Activated naive CD4-positive, alpha-beta T cell treated with anti-CD3 and anti-CD28 coated beads, Interleukin-2, amount 50 U/mL, for 24 hours (primary cell): ENCODE measurements at regions not wholly inside any gene's neighbourhood (a gene's known extent, or its start where the extent isn't known, plus 50 kb on each side); places are given as distances from the start of the nearest gene placed in this dataset.

ENCODE experiments used
- H3K27ac Mint-ChIP-seq: one replicate; pipeline ENCODE4 v1.8.0; 2021; ENCODE audit warnings: mild to moderate bottlenecking, mixed read lengths
- H3K27me3 Mint-ChIP-seq: one replicate; pipeline ENCODE4 v1.8.0; 2021; ENCODE audit warnings: mixed read lengths
- H3K36me3 Mint-ChIP-seq: one replicate; pipeline ENCODE4 v1.8.0; 2021; ENCODE audit warnings: mixed read lengths
- H3K4me1 Mint-ChIP-seq: one replicate; pipeline ENCODE4 v1.8.0; 2021; ENCODE audit warnings: mixed read lengths
- H3K4me3 Mint-ChIP-seq: one replicate; pipeline ENCODE4 v1.8.0; 2021; ENCODE audit warnings: mild to moderate bottlenecking, mixed read lengths
- H3K9me3 Mint-ChIP-seq: one replicate; pipeline ENCODE4 v1.8.0; 2021; ENCODE audit warnings: mixed read lengths

DNA sequence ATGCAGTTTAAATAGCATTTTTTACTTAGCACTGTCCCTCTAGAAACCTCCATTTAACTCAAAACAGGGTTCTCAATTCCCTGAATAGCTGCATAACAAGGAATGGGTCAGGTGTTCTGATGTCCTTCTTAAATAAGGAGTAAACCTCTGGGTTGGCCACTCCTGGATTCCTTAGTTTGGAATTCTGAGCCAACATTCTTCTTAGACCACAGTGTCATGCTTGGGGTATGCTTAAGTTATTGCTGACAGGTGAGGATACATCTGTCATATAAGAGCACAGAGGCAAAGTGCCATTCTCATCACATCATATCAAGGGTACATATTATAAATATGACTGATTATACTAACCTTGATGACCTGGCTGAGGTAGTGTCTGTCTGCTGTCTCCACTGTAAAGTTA, 179.9 kb upstream of the SEMA6A start:
- Mint-ChIP-seq H3K9me3 (no peaks in the 10 kb centered on the region), H3K4me1 (no peaks in the 10 kb centered on the region), H3K27me3 (no peaks in the 10 kb centered on the region), H3K36me3 (no peaks in the 10 kb centered on the region), H3K4me3 (no peak overlapping the region), H3K27ac (no peak overlapping the region)

DNA sequence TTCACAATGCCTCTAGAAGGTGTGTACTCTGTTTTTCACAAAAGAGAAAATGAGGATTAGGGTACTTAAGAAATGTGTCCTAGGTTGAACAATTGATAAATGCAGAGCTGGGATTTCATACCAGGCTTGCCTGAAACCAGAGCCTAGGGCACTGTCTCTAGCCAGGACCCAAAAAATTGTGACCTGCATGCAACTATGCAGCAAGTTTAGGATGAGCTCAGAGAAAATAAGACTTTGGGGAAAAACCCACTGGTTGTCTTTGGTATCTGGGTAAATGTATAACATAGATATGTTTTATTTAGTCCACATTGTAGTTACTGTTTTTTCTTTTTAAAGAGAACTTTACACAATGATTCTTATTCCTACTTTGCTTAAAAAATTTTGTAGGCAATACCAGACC, 177.1 kb upstream of the SEMA6A start:
- H3K27me3 Mint-ChIP-seq, result no peaks in the 10 kb centered on the region

DNA sequence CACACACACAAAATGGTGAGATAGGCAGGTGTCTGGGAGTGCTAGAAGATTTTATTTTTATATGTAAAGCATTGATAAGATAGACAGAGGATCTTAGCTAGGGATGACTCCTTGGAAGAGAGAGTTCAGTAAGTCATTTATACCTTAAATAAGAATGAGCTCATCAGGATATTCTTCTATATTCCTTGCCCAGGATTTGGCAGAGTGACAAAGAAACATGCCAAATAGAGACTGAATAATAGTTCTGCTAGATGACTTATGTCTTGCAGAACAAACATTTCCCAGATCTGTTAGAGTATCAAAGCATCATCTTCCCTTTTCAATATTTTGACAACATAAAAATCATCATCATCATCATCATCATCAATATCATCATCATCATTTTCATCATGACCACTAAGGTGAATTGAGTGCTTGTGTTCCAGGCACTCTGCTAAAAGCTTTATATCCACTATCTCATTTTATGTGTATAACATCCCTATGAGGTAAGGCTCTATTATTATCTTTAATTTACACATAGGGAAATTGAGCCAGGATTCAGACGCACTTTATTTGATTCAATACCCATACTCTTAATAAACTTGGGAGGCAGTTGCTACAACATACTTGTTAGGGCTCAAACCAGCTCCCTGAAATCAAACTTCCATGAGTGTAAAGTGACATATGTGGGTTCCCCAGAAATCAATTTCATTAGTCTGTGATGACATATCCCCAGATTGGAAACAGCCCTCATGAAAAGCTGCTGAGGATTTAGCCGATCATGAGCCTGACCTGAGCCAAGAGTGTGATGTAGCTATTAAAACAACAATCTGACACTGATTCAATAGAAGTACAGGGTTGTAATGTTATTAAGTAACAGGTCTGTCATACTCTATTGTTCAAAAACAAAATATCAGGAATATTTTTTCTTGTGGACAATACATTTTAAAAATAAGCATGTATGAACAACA, 176.3 kb upstream of the SEMA6A start:
- Mint-ChIP-seq H3K36me3 (no peaks in the 10 kb centered on the region), H3K4me3 (no peak overlapping the region), H3K27ac (no peak overlapping the region), H3K9me3 (no peaks in the 10 kb centered on the region), H3K27me3 (no peaks in the 10 kb centered on the region), H3K4me1 (no peaks in the 10 kb centered on the region)

More for the DNA sequence above, 177.1 kb upstream of the SEMA6A start:
- Mint-ChIP-seq H3K4me1 (no peaks in the 10 kb centered on the region), H3K4me3 (no peak overlapping the region), H3K27ac (no peak overlapping the region), H3K9me3 (no peaks in the 10 kb centered on the region), H3K36me3 (no peaks in the 10 kb centered on the region)

DNA sequence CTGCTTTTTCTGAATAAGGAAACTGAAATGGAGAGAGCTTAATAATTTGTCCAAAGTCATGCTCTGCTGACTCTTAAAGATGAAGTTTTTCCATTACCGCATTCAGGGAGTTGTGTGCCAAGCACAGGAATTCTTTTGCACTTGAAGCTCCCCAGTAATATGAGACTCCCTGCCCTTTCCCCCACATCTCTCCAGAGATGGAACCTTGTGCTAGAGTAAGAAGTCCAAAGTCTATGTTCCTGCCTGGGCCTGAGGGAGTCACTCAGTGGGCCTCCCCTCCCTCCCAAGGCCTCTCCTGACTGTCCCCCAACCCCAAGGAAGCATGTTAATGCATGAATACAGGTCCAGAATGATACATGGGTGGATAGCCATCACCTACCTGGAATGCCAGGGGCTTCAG, 173.3 kb upstream of the SEMA6A start:
- no peak overlapping the region for H3K27ac Mint-ChIP-seq
- no peaks in the 10 kb centered on the region for H3K9me3 Mint-ChIP-seq
- H3K4me1 Mint-ChIP-seq, result no peaks in the 10 kb centered on the region
- H3K27me3 Mint-ChIP-seq, result no peaks in the 10 kb centered on the region
- no peak overlapping the region for H3K4me3 Mint-ChIP-seq
- H3K36me3 Mint-ChIP-seq, result no peaks in the 10 kb centered on the region

DNA sequence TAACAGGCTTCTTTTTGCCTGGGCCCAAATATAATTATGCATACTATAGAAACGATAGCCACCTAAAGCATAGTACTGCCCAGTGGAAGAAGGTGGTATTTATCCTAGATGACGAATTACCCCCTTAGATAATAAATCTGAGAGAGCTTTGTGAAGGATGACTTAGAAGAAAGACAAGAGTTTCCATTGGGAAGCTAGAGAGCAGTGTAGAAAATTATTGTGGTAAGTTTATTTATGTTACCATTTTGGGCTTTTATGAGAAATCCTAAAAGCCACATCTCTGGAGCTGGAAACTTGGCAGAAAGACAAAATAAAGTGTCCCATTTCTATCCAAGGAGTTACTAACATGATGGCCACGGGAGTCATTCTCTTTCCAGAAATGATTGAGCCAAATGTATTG, 172.0 kb upstream of the SEMA6A start:
- Mint-ChIP-seq H3K9me3 (no peaks in the 10 kb centered on the region), H3K27ac (no peak overlapping the region), H3K4me1 (no peaks in the 10 kb centered on the region), H3K4me3 (no peak overlapping the region), H3K36me3 (no peaks in the 10 kb centered on the region), H3K27me3 (no peaks in the 10 kb centered on the region)

DNA sequence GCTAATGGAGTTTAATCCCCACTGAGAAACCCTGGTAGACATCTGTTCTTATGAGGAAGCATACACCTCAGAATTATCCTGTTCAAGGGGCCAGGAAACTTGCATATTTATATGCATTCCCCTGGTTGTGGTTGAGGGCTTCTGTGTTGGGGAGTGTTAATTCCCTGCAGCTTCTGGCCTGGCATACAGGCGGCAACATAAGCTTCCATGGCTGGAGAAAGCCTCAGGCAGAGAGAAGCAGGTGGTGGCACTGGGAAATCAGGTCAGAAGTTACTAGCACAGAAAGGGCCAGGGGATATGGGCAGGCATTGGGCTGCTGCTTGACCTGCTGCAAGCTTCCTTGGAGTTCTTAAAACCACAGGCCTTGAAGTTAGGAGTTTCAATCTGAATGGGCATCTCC, 166.1 kb upstream of the SEMA6A start:
- no peaks in the 10 kb centered on the region for H3K27me3 Mint-ChIP-seq
- no peaks in the 10 kb centered on the region for H3K4me1 Mint-ChIP-seq
- H3K27ac Mint-ChIP-seq, result no peak overlapping the region
- H3K4me3 Mint-ChIP-seq, result no peak overlapping the region
- H3K9me3 Mint-ChIP-seq, result no peaks in the 10 kb centered on the region
- H3K36me3 Mint-ChIP-seq, result no peaks in the 10 kb centered on the region

DNA sequence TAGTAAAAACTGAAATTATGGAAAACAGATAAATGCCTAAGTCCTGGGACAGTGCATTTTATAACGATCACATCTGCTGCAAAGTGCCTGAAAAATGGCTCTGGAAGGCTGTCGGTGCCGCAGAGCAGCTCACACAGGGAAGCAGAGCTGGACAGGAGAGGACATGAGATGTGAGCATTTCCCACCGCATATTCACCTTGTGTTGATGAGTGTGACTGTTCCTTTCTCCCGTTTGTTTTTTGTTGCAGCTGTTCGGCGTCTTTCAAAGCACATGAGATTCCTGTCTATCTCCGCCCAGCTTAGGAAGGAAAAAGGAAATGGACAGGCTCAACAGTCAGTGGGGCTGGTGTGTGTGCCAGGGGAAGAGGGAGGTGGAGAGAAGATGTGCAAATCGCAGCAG, 164.9 kb upstream of the SEMA6A start:
- no peak overlapping the region for H3K27ac Mint-ChIP-seq
- H3K9me3 Mint-ChIP-seq, result no peaks in the 10 kb centered on the region
- H3K4me3 Mint-ChIP-seq, result no peak overlapping the region
- no peaks in the 10 kb centered on the region for H3K27me3 Mint-ChIP-seq
- no peaks in the 10 kb centered on the region for H3K4me1 Mint-ChIP-seq
- no peaks in the 10 kb centered on the region for H3K36me3 Mint-ChIP-seq

DNA sequence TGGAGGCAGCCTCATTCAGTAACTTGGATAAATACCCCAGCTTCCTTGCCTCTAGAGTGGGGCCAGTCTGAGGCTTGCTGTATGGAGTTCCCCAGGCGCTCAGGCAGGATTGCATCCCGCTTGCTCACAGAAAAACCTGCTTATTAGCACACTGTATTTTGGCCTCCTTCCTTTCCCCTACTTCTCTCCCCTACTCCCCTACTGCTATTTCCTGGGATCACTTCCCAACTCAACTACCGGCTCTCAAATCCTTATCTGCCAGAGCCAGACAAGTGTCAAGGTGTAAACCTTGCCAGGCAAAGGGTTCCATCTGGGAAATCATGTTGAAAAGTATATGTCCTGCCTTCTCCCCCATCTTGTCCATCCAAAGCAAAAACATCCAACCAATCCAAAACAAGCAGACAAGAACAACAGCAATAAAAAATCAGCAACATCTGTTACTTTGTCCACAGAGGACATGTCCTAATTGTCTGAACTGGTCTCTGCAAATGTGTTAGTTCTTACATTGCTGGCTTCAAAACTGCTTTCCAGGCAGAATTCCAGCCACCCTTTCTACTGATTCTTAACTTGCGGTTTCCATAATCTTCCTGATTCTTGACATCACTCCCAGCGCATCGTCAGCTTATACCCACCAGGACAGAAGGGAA, 164.1 kb upstream of the SEMA6A start:
- Mint-ChIP-seq H3K27ac (no peak overlapping the region), H3K4me3 (no peak overlapping the region), H3K4me1 (no peaks in the 10 kb centered on the region), H3K36me3 (no peaks in the 10 kb centered on the region), H3K27me3 (no peaks in the 10 kb centered on the region), H3K9me3 (no peaks in the 10 kb centered on the region)

DNA sequence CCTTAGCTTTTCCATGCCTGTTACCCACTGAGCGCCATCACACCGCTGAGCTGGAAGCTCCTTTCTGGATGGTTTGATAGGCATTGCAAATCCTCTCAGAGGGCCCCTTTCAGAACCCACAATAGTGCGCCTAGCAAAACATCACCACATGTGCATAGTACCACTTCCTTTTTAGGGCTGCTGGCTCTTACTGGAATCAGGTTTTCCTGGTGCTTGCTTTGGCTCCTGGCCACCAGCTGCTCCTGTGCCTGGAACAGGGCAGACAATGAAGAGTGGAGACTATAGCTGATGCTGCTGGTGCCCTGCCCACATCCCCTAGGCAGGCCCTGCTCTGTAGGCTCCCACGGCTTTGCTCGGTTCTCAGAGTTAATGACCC, 163.6 kb upstream of the SEMA6A start:
- H3K27me3 Mint-ChIP-seq, result no peaks in the 10 kb centered on the region
- no peak overlapping the region for H3K4me3 Mint-ChIP-seq
- no peaks in the 10 kb centered on the region for H3K4me1 Mint-ChIP-seq
- H3K27ac Mint-ChIP-seq, result no peak overlapping the region
- no peaks in the 10 kb centered on the region for H3K9me3 Mint-ChIP-seq
- no peaks in the 10 kb centered on the region for H3K36me3 Mint-ChIP-seq

DNA sequence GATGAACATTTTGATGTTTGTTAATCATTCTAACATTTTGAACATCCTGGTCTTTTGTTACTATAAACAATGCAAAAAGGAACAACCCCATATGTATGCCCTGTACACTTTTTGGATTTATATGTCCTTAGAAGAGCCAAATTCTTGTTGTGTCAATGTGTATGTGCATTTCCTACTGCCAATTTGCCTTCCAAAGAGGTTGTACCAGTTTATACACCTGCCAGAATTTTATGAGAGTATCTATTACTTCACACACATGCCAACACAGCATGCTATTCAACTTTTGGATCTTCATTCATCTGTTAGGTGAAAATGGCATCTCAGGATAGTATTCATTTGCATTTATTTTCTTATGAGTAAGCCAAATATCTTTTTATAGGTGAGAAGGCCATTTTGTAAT, 162.0 kb upstream of the SEMA6A start:
- Mint-ChIP-seq H3K36me3 (no peaks in the 10 kb centered on the region), H3K27me3 (no peaks in the 10 kb centered on the region), H3K4me1 (no peaks in the 10 kb centered on the region), H3K9me3 (no peaks in the 10 kb centered on the region), H3K27ac (no peak overlapping the region), H3K4me3 (no peak overlapping the region)

DNA sequence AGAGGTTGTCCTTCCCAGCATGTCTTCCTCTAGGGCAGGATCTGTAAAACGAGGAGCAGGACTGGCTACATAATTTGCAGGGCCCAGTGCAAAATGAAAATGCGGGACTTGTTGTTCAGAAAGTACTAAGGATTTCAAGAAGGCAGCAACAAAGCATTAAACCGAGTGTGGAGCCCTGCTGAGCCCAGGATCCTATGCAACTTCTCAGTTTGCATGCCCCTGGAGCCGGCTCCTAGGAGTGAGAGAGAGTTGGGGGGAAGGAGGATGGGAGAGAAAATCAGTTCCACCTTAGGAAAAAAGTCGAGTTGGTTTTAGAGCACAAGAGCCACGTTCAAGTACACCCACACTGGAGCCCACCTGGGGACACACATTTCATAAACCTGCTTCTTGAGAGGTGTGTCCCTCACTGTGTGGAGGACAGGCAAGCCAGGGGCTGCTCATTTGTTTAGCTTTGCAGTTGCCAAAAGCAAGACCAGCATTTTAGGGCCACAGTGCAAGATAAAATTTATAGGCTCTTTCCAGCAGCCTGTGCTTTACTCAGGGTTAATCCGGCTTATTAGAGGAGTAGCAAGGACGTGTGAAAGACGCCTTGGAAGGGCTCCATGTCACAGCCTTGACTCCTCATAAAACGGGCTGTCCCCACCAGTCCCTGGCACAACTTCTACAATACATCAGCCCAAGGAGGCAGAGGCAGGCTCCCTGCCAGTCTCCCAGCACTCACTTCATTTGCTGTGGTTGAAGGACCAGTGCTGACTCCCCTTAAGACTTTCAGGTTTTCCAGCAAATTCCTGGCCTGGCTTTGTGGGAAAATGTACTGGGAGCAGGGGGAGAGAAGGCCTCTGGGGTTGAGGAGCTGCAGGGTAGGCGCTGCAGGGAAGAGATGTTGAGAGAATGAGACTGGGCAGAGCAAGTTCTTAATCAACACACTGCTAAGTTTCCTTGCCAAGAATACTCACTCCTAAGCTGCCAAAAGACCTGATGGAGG, 159.7 kb upstream of the SEMA6A start:
- H3K27me3 Mint-ChIP-seq, result no peaks in the 10 kb centered on the region
- H3K4me1 Mint-ChIP-seq, result no peaks in the 10 kb centered on the region
- no peaks in the 10 kb centered on the region for H3K9me3 Mint-ChIP-seq
- H3K27ac Mint-ChIP-seq, result no peak overlapping the region
- no peak overlapping the region for H3K4me3 Mint-ChIP-seq
- no peaks in the 10 kb centered on the region for H3K36me3 Mint-ChIP-seq

DNA sequence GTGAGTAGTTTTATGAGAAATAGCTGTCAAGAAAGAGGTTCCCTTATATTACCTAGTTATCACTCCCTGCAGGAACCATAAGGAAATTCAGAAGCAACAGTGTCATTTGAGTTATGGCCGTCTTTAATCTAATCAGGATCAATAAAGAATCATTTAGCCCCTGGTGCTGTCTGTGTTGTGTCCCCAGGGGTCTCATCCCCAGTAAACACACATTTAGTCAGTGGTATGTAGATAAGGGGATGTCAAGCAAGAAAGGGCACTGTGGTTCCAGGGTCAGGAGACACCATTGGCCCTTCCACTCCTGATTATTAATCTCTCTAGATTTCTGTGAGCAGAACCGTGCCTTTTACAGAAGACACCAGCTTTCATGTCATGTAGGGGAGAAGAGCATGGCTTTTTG, 158.0 kb upstream of the SEMA6A start:
- Mint-ChIP-seq H3K9me3 (no peaks in the 10 kb centered on the region), H3K4me3 (no peak overlapping the region), H3K27me3 (no peaks in the 10 kb centered on the region), H3K36me3 (no peaks in the 10 kb centered on the region), H3K27ac (no peak overlapping the region), H3K4me1 (no peaks in the 10 kb centered on the region)

DNA sequence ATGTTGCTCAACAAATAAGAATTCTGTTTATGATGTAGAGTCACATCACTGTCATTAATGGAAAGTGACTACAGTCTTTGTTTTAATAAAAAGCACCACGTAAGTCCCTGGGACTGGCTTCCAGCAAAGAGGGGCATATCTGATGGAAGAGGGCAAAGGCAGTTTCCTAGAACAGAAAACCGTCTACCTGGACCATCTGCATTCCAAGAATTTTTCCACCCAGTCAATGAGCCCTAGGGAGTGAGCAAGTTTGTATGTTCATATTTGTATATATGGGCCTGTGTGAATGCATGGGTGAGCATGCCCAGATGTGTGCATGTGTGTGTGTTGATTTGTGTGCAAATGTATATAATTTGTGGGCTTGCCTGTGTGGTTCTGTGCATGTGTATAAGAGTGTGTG, 156.8 kb upstream of the SEMA6A start:
- Mint-ChIP-seq H3K36me3 (no peaks in the 10 kb centered on the region), H3K4me3 (no peak overlapping the region), H3K27me3 (peaks cover 2% of the 10 kb centered on the region), H3K9me3 (no peaks in the 10 kb centered on the region), H3K4me1 (no peaks in the 10 kb centered on the region), H3K27ac (no peak overlapping the region)

DNA sequence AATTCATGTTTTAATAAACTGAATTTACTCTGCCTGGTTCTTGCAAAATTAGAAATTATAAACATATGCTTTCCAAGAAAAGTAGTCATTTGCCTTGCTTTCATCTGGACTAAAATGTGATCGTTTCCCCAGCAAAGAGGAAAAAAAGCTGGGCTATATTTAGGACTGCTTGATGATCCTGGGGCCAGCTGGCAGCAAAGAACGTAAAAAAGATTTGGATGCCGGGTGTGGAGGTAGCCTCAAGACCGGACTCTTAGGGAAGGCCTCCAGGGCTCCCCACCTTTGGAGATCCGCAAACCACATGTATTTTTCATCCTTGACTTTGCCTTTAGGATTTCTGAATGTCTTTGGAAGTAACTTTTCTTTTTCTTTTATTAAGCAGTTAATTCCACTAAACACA, 156.1 kb upstream of the SEMA6A start:
- Mint-ChIP-seq H3K9me3 (no peaks in the 10 kb centered on the region), H3K4me1 (no peaks in the 10 kb centered on the region), H3K4me3 (no peak overlapping the region), H3K27ac (no peak overlapping the region), H3K27me3 (peaks cover 2% of the 10 kb centered on the region), H3K36me3 (no peaks in the 10 kb centered on the region)

DNA sequence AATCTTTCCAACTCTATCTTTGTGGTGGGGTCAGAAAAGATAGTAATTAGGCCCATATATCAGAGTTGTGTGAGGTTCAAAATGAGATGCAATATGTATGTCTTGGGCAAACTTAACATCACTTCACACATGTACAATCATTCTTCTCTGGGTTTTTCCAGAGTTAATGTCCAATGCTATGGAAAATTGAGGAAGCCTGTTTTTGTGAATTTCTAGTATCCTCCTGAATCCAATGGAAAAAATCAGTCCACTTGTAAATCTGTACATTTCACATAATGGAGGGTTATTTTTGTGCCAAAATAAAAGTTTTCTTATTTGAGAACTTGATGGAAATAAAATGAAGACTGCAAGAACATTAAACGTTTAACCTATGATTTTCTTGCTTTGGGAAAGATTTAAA, 155.6 kb upstream of the SEMA6A start:
- Mint-ChIP-seq H3K27ac (no peak overlapping the region), H3K9me3 (no peaks in the 10 kb centered on the region), H3K27me3 (peaks cover 2% of the 10 kb centered on the region), H3K36me3 (no peaks in the 10 kb centered on the region), H3K4me1 (no peaks in the 10 kb centered on the region), H3K4me3 (no peak overlapping the region)

DNA sequence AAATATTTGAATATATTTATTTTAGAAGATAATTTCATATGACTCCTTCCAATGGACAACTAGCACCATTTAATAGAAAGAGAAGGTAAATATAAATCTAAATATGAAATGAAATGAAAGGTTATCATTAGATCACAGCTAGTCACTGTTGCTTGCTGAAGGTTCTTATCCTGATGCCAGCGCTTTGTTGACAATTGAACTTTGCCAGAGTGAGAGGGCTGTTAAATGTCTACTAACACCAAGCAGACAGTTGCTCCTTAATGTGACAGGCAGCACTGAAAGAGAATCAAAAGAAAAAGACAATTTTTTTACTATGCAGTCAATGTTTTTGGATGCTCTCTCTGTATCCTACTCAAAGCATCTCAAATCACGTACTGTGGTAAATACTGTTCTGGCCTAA, 152.6 kb upstream of the SEMA6A start:
- Mint-ChIP-seq H3K4me1 (no peaks in the 10 kb centered on the region), H3K4me3 (no peak overlapping the region), H3K36me3 (no peaks in the 10 kb centered on the region), H3K27me3 (peaks cover 2% of the 10 kb centered on the region), H3K9me3 (no peaks in the 10 kb centered on the region), H3K27ac (no peak overlapping the region)
